ENCODE measurements at regions not wholly inside any gene's neighbourhood (a gene's known extent, or its start where the extent isn't known, plus 50 kb on each side); places are given as distances from the start of the nearest gene placed in this dataset.

GRCh38 chrX:16461968-16462367, 188.0 kb upstream of the S100G start:
- ChIA-PET CTCF (interaction anchor here (1.5 kb wide), 1 partner anchor 17 kb away, joined by 4 read pairs; no protein-coding TSS in a partner anchor), POLR2A (no interaction called here)
- TF ChIP-seq CTCF (IDR thresholded peaks at IDR 0.05; ENCODE audit: control extremely low read depth, extremely low read depth, low read depth, missing control alignments): no peak
- no peak for DNase-seq (ENCODE audit: extremely low spot score)

GRCh38 chrX:16462912-16463311, 187.0 kb upstream of the S100G start:
- ChIA-PET CTCF (interaction anchor here (1.5 kb wide), 1 partner anchor 18 kb away, joined by 4 read pairs; no protein-coding TSS in a partner anchor), POLR2A (no interaction called here)
- DNase-seq (ENCODE audit: extremely low spot score): no peak
- no peak for TF ChIP-seq CTCF (IDR thresholded peaks at IDR 0.05; ENCODE audit: control extremely low read depth, extremely low read depth, low read depth, missing control alignments)

- no peak for TF ChIP-seq CTCF (IDR thresholded peaks at IDR 0.05; ENCODE audit: control extremely low read depth, extremely low read depth, low read depth, missing control alignments)
- ChIA-PET CTCF (no interaction called here), POLR2A (no interaction called here)
- DNase-seq (ENCODE audit: extremely low spot score): no peak
These were observed 185.6 kb upstream of the S100G start for GRCh38 chrX:16464369-16464768.

GRCh38 chrX:16465081-16465876, 184.7 kb upstream of the S100G start:
- TF ChIP-seq CTCF (IDR thresholded peaks at IDR 0.05; ENCODE audit: control extremely low read depth, extremely low read depth, low read depth, missing control alignments): no peak
- no peak for DNase-seq (ENCODE audit: extremely low spot score)
- ChIA-PET POLR2A (no interaction called here), CTCF (no interaction called here)

GRCh38 chrX:16466640-16467432, 183.1 kb upstream of the S100G start:
- CTCF ChIA-PET: interaction anchor here (1.2 kb wide), 1 partner anchor 22 kb away, joined by 3 read pairs; no protein-coding TSS in a partner anchor
- no peak for DNase-seq (ENCODE audit: extremely low spot score)

More at GRCh38 chrX:16466640-16467432, 183.1 kb upstream of the S100G start:
- POLR2A ChIA-PET: no interaction called here
- TF ChIP-seq CTCF (IDR thresholded peaks at IDR 0.05; ENCODE audit: control extremely low read depth, extremely low read depth, low read depth, missing control alignments): no peak

Measured in GM10248 (cell line).